ENCODE measurements at regions not wholly inside any gene's neighbourhood (a gene's known extent, or its start where the extent isn't known, plus 50 kb on each side); places are given as distances from the start of the nearest gene placed in this dataset.

- BruUV-seq (replicated peaks): no TSS peak
- Histone ChIP-seq H3K4me3 (ENCODE audit: low read depth in 2 of 2, low read length in 2 of 2) (no peak overlapping the region), H3K27me3 (ENCODE audit: control insufficient read depth, insufficient read depth, low read length) (no peaks in the 10 kb centered on the region), H3K4me1 (ENCODE audit: control insufficient read depth, insufficient read depth, low read length) (no peaks in the 10 kb centered on the region), H3K36me3 (ENCODE audit: control insufficient read depth, insufficient read depth, low read length) (no peaks in the 10 kb centered on the region), H3K27ac (ENCODE audit: low read length) (no peak overlapping the region), H3K9me3 (ENCODE audit: control insufficient read depth, insufficient read depth, low read depth, low read length) (no peaks in the 10 kb centered on the region)
- DNase-seq (ENCODE audit: low read depth, low spot score) (no peak), ATAC-seq (no peak)
- TF ChIP-seq POLR2AphosphoS5 (IDR thresholded peaks at IDR 0.05; ENCODE audit: low read depth, low read length): no peak
- ChIA-PET CTCF (no interaction called here), POLR2A (no interaction called here)
- intact Hi-C loops (cut with micrococcal nuclease; ENCODE audit: unreplicated experiment) (no loop called here), in situ Hi-C loops (cut with HindIII; ENCODE audit: low pct_unique_long_range_greater_than_20kb, low sequenced_read_pairs) (no loop called here)
Measured at GRCh38 chr13:22219709-22220108, 548.8 kb downstream of the FGF9 start.

DNA sequence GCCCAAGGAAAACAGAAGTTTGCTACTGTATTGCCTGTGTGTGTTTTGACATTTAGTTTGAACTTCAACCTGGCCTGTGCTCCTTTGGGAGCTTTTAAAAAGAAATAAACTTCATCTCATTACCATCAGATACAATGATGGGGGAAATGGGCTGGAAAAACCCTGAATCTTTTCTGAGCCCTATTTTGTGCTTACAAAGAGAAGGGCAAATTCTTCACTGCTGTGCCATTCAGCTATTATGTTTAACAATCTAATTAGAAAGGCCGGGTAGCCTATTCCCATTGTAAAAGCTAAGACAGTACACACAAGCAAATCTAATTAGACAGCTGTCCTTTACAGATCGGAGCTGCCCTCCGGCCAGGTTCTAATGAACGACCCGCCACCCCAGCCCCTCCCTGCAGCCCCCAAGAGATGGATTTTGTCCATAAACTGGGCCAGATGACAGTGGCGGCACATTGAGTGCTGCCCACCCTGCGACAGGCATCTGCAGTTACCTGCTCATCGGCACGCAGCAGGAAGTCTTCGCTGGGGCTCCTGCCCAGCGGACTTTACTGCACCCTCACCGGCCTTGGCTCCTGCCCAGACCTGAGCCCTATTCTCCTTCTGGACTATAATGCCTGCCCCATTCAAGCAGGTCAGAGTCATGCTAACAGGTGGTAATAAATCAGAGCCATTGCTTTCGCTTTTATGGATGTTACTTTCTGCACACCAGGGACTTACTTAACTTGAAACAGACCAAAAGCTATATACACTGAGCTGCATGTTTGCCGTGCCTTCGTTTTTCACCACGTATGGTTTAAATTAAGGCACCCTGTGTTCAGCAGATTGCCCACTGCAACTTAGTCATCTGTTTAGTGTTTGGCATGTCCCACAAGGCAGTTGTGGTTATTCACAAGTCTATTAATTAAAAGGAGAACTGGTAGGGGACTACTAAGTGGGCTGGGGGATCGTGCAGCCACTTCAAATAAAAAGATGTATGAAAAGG lies 549.6 kb downstream of the FGF9 start:
- Histone ChIP-seq H3K27me3 (ENCODE audit: control insufficient read depth, insufficient read depth, low read length) (no peaks in the 10 kb centered on the region), H3K9me3 (ENCODE audit: control insufficient read depth, insufficient read depth, low read depth, low read length) (no peaks in the 10 kb centered on the region), H3K4me1 (ENCODE audit: control insufficient read depth, insufficient read depth, low read length) (no peaks in the 10 kb centered on the region), H3K27ac (ENCODE audit: low read length) (no peak overlapping the region), H3K4me3 (ENCODE audit: low read depth in 2 of 2, low read length in 2 of 2) (no peak overlapping the region), H3K36me3 (ENCODE audit: control insufficient read depth, insufficient read depth, low read length) (no peaks in the 10 kb centered on the region)
- TF ChIP-seq, protein P1, sequence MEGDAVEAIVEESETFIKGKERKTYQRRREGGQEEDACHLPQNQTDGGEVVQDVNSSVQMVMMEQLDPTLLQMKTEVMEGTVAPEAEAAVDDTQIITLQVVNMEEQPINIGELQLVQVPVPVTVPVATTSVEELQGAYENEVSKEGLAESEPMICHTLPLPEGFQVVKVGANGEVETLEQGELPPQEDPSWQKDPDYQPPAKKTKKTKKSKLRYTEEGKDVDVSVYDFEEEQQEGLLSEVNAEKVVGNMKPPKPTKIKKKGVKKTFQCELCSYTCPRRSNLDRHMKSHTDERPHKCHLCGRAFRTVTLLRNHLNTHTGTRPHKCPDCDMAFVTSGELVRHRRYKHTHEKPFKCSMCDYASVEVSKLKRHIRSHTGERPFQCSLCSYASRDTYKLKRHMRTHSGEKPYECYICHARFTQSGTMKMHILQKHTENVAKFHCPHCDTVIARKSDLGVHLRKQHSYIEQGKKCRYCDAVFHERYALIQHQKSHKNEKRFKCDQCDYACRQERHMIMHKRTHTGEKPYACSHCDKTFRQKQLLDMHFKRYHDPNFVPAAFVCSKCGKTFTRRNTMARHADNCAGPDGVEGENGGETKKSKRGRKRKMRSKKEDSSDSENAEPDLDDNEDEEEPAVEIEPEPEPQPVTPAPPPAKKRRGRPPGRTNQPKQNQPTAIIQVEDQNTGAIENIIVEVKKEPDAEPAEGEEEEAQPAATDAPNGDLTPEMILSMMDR (IDR thresholded peaks at IDR 0.05): no peak
- TF ChIP-seq SIN3A (IDR thresholded peaks at IDR 0.05; ENCODE audit: borderline replicate concordance, insufficient read depth, low read depth, low read length) (no peak), TCF7L2 (IDR thresholded peaks at IDR 0.05; ENCODE audit: low read depth, low read length) (no peak), POLR2AphosphoS5 (IDR thresholded peaks at IDR 0.05; ENCODE audit: low read depth, low read length) (no peak)
- TF ChIP-seq, protein P2, sequence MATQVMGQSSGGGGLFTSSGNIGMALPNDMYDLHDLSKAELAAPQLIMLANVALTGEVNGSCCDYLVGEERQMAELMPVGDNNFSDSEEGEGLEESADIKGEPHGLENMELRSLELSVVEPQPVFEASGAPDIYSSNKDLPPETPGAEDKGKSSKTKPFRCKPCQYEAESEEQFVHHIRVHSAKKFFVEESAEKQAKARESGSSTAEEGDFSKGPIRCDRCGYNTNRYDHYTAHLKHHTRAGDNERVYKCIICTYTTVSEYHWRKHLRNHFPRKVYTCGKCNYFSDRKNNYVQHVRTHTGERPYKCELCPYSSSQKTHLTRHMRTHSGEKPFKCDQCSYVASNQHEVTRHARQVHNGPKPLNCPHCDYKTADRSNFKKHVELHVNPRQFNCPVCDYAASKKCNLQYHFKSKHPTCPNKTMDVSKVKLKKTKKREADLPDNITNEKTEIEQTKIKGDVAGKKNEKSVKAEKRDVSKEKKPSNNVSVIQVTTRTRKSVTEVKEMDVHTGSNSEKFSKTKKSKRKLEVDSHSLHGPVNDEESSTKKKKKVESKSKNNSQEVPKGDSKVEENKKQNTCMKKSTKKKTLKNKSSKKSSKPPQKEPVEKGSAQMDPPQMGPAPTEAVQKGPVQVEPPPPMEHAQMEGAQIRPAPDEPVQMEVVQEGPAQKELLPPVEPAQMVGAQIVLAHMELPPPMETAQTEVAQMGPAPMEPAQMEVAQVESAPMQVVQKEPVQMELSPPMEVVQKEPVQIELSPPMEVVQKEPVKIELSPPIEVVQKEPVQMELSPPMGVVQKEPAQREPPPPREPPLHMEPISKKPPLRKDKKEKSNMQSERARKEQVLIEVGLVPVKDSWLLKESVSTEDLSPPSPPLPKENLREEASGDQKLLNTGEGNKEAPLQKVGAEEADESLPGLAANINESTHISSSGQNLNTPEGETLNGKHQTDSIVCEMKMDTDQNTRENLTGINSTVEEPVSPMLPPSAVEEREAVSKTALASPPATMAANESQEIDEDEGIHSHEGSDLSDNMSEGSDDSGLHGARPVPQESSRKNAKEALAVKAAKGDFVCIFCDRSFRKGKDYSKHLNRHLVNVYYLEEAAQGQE (IDR thresholded peaks at IDR 0.05; ENCODE audit: insufficient read depth in 1 of 2, low read depth in 2 of 2, low read length in 1 of 2): no peak
- in situ Hi-C loops (cut with HindIII; ENCODE audit: low pct_unique_long_range_greater_than_20kb, low sequenced_read_pairs): no loop called here
- intact Hi-C loops (cut with micrococcal nuclease; ENCODE audit: unreplicated experiment): no loop called here
- ATAC-seq (no peak), DNase-seq (ENCODE audit: low read depth, low spot score) (no peak)
- ChIA-PET POLR2A (no interaction called here), CTCF (no interaction called here)
- BruUV-seq (replicated peaks): no TSS peak

DNA sequence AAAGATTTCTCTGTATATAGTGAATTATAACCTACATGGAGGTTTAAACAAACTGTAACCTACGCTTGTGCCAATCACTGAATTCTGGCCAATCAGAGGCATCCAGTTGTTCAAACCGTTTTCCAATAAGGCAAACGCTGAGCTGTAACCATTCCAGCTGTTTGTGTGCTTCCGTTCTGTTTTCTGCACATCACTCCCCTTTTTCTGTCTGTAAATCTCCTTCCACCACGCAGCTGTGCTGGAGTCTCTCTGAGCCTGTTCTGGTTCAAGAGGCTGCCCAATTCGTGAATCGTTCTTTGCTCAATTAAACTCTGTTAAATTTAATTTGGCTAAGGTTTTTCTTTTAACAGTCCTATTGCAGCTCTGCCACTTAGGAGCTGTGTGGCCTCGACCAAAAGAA lies 552.5 kb downstream of the FGF9 start:
- H3K4me1 ChIP-seq (ENCODE audit: control insufficient read depth, insufficient read depth, low read length): no peaks in the 10 kb centered on the region
- POLR2A ChIA-PET: no interaction called here
- H3K27ac ChIP-seq (ENCODE audit: low read length): no peak overlapping the region
- intact Hi-C loops (cut with micrococcal nuclease; ENCODE audit: unreplicated experiment): no loop called here
- TF ChIP-seq, protein P1 (IDR thresholded peaks at IDR 0.05): no peak
- TF ChIP-seq, protein P2 (IDR thresholded peaks at IDR 0.05; ENCODE audit: insufficient read depth in 1 of 2, low read depth in 2 of 2, low read length in 1 of 2): no peak
- TF ChIP-seq SIN3A (IDR thresholded peaks at IDR 0.05; ENCODE audit: borderline replicate concordance, insufficient read depth, low read depth, low read length) (no peak), TCF7L2 (IDR thresholded peaks at IDR 0.05; ENCODE audit: low read depth, low read length) (no peak), POLR2AphosphoS5 (IDR thresholded peaks at IDR 0.05; ENCODE audit: low read depth, low read length) (no peak)
- H3K36me3 ChIP-seq (ENCODE audit: control insufficient read depth, insufficient read depth, low read length): no peaks in the 10 kb centered on the region
- H3K27me3 ChIP-seq (ENCODE audit: control insufficient read depth, insufficient read depth, low read length): no peaks in the 10 kb centered on the region
- BruUV-seq (replicated peaks): no TSS peak
- CTCF ChIA-PET: no interaction called here
- H3K4me3 ChIP-seq (ENCODE audit: low read depth in 2 of 2, low read length in 2 of 2): no peak overlapping the region
- H3K9me3 ChIP-seq (ENCODE audit: control insufficient read depth, insufficient read depth, low read depth, low read length): no peaks in the 10 kb centered on the region
- in situ Hi-C loops (cut with HindIII; ENCODE audit: low pct_unique_long_range_greater_than_20kb, low sequenced_read_pairs): no loop called here
- DNase-seq (ENCODE audit: low read depth, low spot score) (no peak), ATAC-seq (no peak)
